ENCODE measurements at regions not wholly inside any gene's neighbourhood (a gene's known extent, or its start where the extent isn't known, plus 50 kb on each side); places are given as distances from the start of the nearest gene placed in this dataset.

GRCh38 chr21:38173276-38174035 lies 83.3 kb upstream of the KCNJ15 start:
- H3K4me1 ChIP-seq (ENCODE audit: insufficient read depth), result peaks cover 10% of the 10 kb centered on the region
- H3K27ac ChIP-seq, result no peak overlapping the region
- H3K36me3 ChIP-seq, result no peaks in the 10 kb centered on the region
- no peaks in the 10 kb centered on the region for H3K9me3 ChIP-seq
- no peak overlapping the region for H3K4me3 ChIP-seq
- intact Hi-C loops (cut with DNase I), result no loop called here
- no peak for TF ChIP-seq EP300 (IDR thresholded peaks at IDR 0.05)
- TF ChIP-seq CTCF (IDR thresholded peaks at IDR 0.05), result no peak
- TF ChIP-seq POLR2A (IDR thresholded peaks at IDR 0.05), result no peak
- no peak for DNase-seq
- 92 to 99% (median 95%) methylated on average over 3 of the region's 3 CpGs for WGBS, 3 donors
- H3K27me3 ChIP-seq, result no peaks in the 10 kb centered on the region

- Histone ChIP-seq H3K4me1 (ENCODE audit: insufficient read depth) (peaks cover 10% of the 10 kb centered on the region), H3K36me3 (no peaks in the 10 kb centered on the region), H3K4me3 (no peak overlapping the region), H3K27ac (no peak overlapping the region), H3K9me3 (no peaks in the 10 kb centered on the region), H3K27me3 (no peaks in the 10 kb centered on the region)
- WGBS, 3 donors, result 8 to 10% (median 8%) methylated on average over 1 of the region's 1 CpG
- TF ChIP-seq EP300 (IDR thresholded peaks at IDR 0.05) (no peak), POLR2A (IDR thresholded peaks at IDR 0.05) (no peak)
- intact Hi-C loops (cut with DNase I), result no loop called here
- no peak for DNase-seq
These were observed 81.5 kb upstream of the KCNJ15 start for GRCh38 chr21:38175306-38175705.

GRCh38 chr21:38177919-38178652 lies 78.7 kb upstream of the KCNJ15 start:
- no peaks in the 10 kb centered on the region for H3K27me3 ChIP-seq
- 78 to 95% (median 85%) methylated on average over 5 of the region's 5 CpGs for WGBS, 3 donors
- no peak overlapping the region for H3K4me3 ChIP-seq
- no peaks in the 10 kb centered on the region for H3K36me3 ChIP-seq
- TF ChIP-seq CTCF (IDR thresholded peaks at IDR 0.05) (no peak), POLR2A (IDR thresholded peaks at IDR 0.05) (no peak), EP300 (IDR thresholded peaks at IDR 0.05) (no peak)
- H3K9me3 ChIP-seq, result no peaks in the 10 kb centered on the region
- no peak for DNase-seq
- H3K4me1 ChIP-seq (ENCODE audit: insufficient read depth), result no peaks in the 10 kb centered on the region
- intact Hi-C loops (cut with DNase I), result no loop called here
- no peak overlapping the region for H3K27ac ChIP-seq

GRCh38 chr21:38178653-38179470 lies 77.9 kb upstream of the KCNJ15 start:
- no peak overlapping the region for H3K27ac ChIP-seq
- H3K9me3 ChIP-seq, result no peaks in the 10 kb centered on the region
- no peak for DNase-seq
- H3K4me1 ChIP-seq (ENCODE audit: insufficient read depth), result no peaks in the 10 kb centered on the region
- intact Hi-C loops (cut with DNase I), result no loop called here
- TF ChIP-seq EP300 (IDR thresholded peaks at IDR 0.05) (no peak), POLR2A (IDR thresholded peaks at IDR 0.05) (no peak), CTCF (IDR thresholded peaks at IDR 0.05) (no peak)
- WGBS, 3 donors, result 82 to 88% (median 84%) methylated on average over 6 of the region's 6 CpGs
- no peaks in the 10 kb centered on the region for H3K36me3 ChIP-seq
- H3K27me3 ChIP-seq, result no peaks in the 10 kb centered on the region
- H3K4me3 ChIP-seq, result no peak overlapping the region
